ENCODE measurements at regions not wholly inside any gene's neighbourhood (a gene's known extent, or its start where the extent isn't known, plus 50 kb on each side); places are given as distances from the start of the nearest gene placed in this dataset.

- DNase-seq, result peak; percentile 7
Measured at GRCh38 chrX:42094218-42094617, 170.9 kb upstream of the CASK start.

- no peak for DNase-seq
Measured at GRCh38 chrX:42093756-42094155, 170.4 kb upstream of the CASK start.

- no peak for DNase-seq
Measured at GRCh38 chrX:42090395-42090794, 167.0 kb upstream of the CASK start.

- no peak for DNase-seq
Measured at GRCh38 chrX:42089031-42089430, 165.7 kb upstream of the CASK start.

GRCh38 chrX:42087960-42088359 is 164.6 kb upstream of the CASK start:
- no peak for DNase-seq

- no peak for DNase-seq
Measured at GRCh38 chrX:42085836-42086235, 162.5 kb upstream of the CASK start.

GRCh38 chrX:42079968-42080367 is 156.6 kb upstream of the CASK start:
- peak; percentile 54 for DNase-seq

- DNase-seq, result no peak
Measured at GRCh38 chrX:42077675-42078074, 154.3 kb upstream of the CASK start.

GRCh38 chrX:42075032-42075431 is 151.7 kb upstream of the CASK start:
- no peak for DNase-seq

- DNase-seq, result no peak
Measured at GRCh38 chrX:42073448-42073847, 150.1 kb upstream of the CASK start.

- no peak for DNase-seq
Measured at GRCh38 chrX:42070866-42071265, 147.5 kb upstream of the CASK start.

- no peak for DNase-seq
Measured at GRCh38 chrX:42054256-42054655, 130.9 kb upstream of the CASK start.

- DNase-seq, result no peak
Measured at GRCh38 chrX:42050345-42050744, 127.0 kb upstream of the CASK start.

- DNase-seq, result no peak
Measured at GRCh38 chrX:42047886-42048285, 124.5 kb upstream of the CASK start.

GRCh38 chrX:42028109-42028508 is 104.8 kb upstream of the CASK start:
- no peak for DNase-seq

- no peak for DNase-seq
Measured at GRCh38 chrX:42027367-42028000, 104.1 kb upstream of the CASK start.

- DNase-seq, result no peak
Measured at GRCh38 chrX:42025861-42026260, 102.5 kb upstream of the CASK start.

- DNase-seq, result no peak
Measured at GRCh38 chrX:42023122-42023521, 99.8 kb upstream of the CASK start.

- no peak for DNase-seq
Measured at GRCh38 chrX:42022158-42022557, 98.8 kb upstream of the CASK start.

- DNase-seq, result no peak
Measured at GRCh38 chrX:42021058-42021457, 97.7 kb upstream of the CASK start.

- no peak for DNase-seq
Measured at GRCh38 chrX:42020225-42020624, 96.9 kb upstream of the CASK start.

- no peak for DNase-seq
Measured at GRCh38 chrX:42017971-42018370, 94.6 kb upstream of the CASK start.

GRCh38 chrX:42000836-42001235 is 77.5 kb upstream of the CASK start:
- no peak for DNase-seq

- no peak for DNase-seq
Measured at GRCh38 chrX:41984628-41985027, 61.3 kb upstream of the CASK start.

GRCh38 chrX:41982953-41983352 is 59.6 kb upstream of the CASK start:
- no peak for DNase-seq
